ENCODE measurements at regions not wholly inside any gene's neighbourhood (a gene's known extent, or its start where the extent isn't known, plus 50 kb on each side); places are given as distances from the start of the nearest gene placed in this dataset.
"Not testable (repeated sequence)": the region's sequence is repeated elsewhere in the genome, so short reads cannot be mapped to it uniquely, and the experiment has no call there.

DNA sequence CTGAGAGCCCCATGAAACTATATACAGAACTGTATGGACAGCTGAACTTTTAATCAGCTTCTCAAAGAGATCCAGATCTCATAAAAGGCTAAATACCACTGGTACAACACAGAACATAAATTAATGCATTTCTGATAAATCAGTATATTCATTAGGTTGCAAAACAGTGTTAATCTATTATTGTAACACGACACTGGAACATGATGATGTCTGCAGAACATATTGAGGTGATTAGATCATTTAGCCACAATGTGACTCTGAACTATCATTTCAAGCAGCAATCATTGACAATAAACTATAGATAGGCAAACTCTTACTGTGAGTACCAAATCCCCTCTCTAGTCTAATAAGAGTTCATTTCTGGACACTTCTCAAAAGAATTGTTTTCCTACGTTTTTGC, 50.3 kb downstream of the GASK1B start:
- DNase-seq: no peak
- intact Hi-C loops (cut with micrococcal nuclease): no loop called here
- ATAC-seq: no peak

DNA sequence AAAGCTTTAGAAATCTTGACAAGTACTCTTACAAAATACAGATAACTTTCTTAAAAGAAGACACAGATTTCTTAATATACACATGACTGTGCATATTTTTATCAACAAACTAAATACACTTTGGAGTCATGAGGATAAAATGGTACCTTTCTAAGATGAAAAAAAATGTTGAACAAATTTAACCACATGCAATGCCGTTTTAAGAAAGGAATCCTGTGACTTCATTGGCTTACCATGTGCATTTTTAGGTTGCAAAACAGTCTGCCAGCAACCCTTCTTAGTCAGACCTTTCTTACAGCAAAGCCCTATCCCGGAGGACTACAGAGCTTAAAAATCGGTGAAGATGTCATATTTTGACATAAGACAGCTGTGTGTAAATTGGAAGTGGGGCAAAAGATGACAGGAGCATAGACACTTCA, 51.7 kb downstream of the GASK1B start:
- DNase-seq (no peak), ATAC-seq (peak; percentile 88)
- intact Hi-C loops (cut with micrococcal nuclease): no loop called here

DNA sequence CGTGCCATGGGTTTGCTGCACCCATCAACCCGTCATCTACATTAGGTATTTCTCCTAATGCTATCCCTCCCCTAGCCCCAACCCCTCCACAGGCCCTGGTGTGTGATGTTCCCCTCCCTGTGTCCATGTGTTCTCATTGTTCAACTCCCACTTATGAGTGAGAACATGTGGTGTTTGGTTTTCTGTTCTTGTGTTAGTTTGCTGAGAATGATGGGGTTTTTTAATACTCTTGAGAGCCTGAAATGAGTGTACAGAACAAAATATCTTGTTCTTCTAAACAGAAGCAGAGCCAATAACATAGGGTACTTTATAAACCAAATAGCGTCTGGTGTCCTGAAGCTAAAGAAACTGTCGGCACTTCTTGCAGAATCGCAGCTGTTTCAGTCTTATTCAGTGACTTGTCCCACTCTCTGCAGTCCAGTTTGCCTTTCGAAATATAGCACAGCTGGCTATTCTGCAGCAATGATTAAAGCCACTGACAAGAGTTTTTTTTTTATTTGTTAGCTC, 52.1 kb downstream of the GASK1B start:
- ATAC-seq (peak; percentile 94), DNase-seq (peak; percentile 43)
- intact Hi-C loops (cut with micrococcal nuclease): not testable (repeated sequence)

DNA sequence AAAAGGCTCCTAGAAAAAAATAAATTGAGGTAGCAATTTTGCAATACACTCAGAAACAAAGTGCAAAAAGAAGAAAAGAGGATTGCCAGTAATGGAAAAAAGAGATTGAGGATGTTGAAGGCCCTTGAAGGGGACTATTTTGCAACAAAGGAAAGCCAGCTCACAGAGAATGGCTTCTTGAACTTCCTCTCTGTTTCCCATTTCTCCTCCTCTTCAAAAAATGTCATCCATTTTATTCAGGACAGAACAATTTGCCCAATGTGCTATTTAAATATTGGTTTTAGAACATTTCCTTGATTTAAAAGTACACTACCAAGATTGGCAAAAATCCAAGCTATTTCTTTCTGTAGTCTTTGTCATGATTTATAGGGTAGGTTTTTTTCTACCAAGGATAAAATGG, 60.2 kb downstream of the GASK1B start:
- intact Hi-C loops (cut with micrococcal nuclease): no loop called here
- DNase-seq: no peak
- no peak for ATAC-seq

DNA sequence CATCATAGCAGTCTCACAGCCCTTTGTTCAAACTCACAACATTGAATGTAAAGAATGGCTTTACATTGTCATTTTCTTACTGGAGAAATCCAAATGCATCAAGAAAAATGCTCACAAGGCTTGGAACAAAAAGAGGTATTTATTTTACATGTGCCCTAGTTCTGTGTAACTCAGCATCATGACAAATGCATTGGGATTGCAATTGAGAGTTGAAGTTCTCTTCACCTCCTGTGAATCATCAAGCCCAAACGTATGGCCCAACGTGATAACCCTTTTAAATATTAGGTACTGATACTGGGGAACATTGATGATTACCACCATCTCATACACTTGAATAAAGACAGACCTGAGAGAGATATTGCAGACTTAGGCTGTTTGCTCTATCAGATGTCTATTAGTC, 61.6 kb downstream of the GASK1B start:
- ATAC-seq (no peak), DNase-seq (no peak)

DNA sequence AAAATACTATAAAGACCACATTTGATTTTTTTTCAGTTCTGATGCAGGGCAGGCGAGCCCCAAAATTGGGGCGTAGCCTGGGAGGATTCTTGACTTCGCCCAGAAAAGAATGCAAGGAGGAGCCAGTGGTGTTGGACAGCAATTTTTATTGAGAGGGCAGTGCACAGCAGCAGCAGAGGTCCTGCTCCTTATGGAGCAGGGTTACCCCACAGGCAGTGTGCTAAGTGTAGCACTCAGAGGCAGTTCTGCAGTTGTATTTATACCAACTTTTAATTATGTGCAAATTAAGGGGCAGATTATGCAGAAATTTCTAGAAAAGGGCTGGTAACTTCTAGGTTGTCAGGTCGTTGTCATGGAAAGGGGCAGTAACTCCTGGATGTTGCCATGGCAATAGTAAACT, 69.9 kb downstream of the GASK1B start:
- DNase-seq (no peak), ATAC-seq (no peak)
- intact Hi-C loops (cut with micrococcal nuclease): no loop called here

More for the DNA sequence above, 61.6 kb downstream of the GASK1B start:
- intact Hi-C loops (cut with micrococcal nuclease): no loop called here

DNA sequence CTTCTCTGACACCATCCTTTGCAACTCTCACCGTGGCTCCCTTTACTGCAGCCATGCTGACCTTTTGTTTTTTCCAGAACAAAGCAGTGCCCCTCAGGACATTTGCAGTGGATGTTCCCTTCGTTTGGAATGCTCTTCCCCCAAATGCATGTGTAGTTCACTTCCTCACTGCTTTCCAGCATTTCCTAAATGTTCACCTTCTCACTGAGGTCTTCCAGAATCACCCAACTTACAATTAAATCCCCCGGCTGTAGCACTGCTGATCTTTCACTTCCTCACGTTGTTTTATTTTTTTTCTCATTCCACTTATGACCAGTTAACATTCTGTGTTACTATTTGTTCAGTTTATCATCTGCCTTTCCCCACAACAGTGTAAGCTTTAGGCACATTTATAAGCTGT, 73.1 kb downstream of the GASK1B start:
- ATAC-seq (no peak), DNase-seq (no peak)
- intact Hi-C loops (cut with micrococcal nuclease): no loop called here

DNA sequence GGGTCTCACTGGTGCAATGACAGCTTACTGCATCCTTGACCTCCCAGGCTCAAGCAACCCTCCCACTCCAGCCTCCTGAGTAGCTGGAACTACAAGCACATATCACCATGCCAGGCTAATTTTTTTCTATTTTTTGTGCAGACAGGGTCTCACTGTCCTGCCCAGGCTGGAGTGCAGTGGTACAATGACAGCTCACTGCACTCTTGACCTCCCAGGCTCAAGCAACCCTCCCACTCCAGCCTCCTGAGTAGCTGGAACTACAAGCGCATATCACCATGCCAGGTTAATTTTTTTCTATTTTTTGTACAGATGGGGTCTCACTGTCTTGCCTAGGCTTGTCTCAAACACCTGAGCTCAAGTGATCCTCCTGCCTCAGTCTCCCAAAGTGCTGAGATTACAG, 74.0 kb downstream of the GASK1B start:
- ATAC-seq (no peak), DNase-seq (no peak)
- intact Hi-C loops (cut with micrococcal nuclease): no loop called here

DNA sequence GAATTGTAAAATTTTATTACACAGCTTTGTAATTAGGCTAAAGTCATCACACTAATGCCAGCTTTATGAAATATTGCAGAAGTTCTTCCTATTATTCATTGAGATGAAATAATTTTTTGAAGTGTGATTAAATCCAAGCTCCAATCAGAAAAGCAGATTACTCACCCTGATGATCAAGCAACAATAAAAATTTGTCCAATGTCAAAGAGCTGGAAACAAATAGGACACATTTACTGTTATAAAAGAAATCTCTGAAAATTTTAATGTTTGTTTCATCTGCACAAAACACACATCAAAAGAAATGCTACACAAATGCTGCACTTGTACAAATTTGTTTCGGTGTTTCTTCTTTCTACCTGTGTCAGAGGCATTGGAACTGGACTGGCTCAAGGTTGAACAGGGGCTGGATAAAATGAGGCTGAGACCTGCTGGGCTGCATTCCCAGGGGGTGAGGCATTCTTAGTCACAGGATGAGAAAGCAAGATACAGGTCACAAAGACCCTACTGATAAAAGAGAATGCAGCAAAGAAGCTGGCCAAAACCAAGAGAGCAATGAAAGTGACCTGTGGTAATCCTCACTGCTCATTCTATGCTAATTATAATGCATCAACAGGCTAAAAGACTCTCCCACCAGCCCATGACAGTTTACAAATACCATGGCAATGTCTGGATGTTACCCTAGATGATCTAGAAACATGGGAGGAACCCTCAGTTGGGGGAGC, 78.3 kb downstream of the GASK1B start:
- DNase-seq (no peak), ATAC-seq (no peak)
- intact Hi-C loops (cut with micrococcal nuclease): no loop called here

DNA sequence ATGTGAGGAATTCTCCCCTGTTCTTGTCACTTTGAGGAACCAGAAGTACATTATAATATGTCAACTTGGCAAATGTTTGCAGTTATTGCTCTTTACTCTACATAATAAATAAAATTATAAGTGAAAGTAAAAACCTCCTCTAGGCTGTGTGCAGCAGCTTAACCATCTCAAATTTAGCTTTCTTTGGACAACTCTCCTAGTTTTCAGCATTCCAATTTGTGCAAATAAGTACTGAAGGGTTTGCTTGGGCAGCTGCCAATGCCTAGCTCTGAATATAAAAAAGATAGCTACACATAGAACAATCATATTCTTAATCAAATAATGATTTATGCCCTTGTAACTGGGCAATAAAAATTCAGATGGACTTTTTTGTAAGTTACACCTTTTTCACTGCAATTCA, 82.5 kb downstream of the GASK1B start:
- intact Hi-C loops (cut with micrococcal nuclease): no loop called here
- DNase-seq (no peak), ATAC-seq (peak; percentile 45)

DNA sequence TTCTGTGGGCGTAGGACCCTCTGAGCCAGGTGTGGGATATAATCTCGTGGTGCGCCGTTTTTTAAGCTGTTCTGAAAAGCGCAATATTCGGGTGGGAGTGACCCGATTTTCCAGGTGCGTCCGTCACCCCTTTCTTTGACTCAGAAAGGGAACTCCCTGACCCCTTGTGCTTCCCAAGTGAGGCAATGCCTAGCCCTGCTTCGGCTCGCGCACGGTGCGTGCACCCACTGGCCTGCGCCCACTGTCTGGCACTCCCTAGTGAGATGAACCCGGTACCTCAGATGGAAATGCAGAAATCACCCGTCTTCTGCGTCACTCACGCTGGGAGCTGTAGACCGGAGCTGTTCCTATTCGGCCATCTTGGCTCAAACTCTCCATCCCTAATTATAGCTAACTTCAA, 82.9 kb downstream of the GASK1B start:
- DNase-seq; ATAC-seq; intact Hi-C loops (cut with micrococcal nuclease): not testable (repeated sequence)

DNA sequence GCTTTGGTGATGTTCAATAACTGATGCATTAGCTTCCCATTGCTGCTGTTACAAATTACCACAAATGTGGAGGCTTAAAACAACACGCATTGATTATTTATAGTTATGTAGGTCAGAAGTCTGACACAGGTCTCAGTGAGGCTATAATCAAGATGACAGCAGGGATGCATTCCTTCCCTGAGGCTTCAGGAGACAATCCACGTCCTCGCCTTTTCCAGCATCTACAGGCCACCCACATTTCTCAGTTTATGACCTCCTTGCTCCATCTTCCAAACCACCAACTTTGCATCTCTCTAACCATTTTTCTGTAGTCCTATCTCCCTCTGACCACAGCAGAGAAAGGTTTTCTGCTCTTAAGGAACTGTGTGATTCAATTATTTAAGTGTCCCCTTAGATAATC, 92.5 kb downstream of the GASK1B start:
- intact Hi-C loops (cut with micrococcal nuclease): no loop called here
- ATAC-seq: no peak
- DNase-seq: no peak

DNA sequence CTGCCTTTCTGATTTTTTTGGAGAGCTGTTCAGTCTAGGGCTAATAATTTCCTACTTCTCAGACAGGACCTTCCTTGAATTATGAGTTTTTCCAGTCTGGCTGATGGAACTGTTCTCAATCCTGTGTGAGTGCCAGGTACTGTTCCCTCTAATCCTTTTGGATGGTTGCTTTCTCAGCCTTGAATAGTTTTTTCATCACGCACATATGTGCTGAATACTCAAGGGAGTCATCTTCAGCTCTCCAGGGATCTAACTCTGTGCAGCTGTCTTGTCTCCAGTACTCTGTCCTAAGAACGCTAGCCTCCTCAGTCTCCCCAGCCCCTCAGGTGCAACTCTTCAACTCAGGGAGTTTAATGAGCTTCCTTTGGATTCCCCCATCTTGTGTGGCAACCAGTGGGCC, 93.2 kb downstream of the GASK1B start:
- ATAC-seq (peak; percentile 97), DNase-seq (no peak)
- intact Hi-C loops (cut with micrococcal nuclease): no loop called here

DNA sequence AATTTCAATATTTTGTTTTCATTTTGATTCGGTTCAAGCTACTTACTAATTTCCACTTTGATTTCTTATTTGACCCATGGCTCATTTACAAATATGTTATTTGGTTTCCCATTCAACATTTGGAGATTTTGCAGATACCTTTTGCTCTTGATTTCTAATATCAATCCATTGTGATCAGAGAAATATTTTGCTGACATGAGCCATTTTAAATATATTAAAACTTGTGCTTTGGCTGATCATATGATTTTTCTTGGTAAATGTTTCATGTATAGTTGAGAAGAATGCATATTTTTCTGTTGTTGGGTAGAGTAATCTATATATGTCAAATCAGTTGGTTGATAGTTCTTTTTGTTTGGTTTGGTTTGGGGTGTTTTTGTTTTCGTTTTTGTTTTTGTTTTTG, 95.0 kb downstream of the GASK1B start:
- ATAC-seq (no peak), DNase-seq (no peak)
- intact Hi-C loops (cut with micrococcal nuclease): no loop called here

DNA sequence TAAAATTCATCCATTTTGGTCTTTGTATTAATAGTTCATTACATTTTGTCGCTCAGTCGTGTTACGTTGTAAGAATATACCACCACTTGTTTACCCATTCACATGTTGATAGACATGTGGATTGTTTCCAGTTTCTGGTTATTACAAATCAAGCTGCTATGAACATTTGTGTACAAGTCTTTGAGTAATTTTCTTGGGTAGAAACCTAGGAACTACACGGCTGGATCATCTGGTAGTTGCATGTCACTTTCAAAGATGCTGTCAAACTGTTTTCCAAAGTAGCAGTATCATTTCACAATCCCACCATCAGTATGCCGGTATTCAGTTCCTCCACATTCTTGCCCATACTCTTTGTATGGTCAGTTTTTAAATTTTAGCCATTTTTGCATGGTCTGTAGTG, 98.0 kb downstream of the GASK1B start:
- DNase-seq (no peak), ATAC-seq (no peak)
- intact Hi-C loops (cut with micrococcal nuclease): no loop called here

DNA sequence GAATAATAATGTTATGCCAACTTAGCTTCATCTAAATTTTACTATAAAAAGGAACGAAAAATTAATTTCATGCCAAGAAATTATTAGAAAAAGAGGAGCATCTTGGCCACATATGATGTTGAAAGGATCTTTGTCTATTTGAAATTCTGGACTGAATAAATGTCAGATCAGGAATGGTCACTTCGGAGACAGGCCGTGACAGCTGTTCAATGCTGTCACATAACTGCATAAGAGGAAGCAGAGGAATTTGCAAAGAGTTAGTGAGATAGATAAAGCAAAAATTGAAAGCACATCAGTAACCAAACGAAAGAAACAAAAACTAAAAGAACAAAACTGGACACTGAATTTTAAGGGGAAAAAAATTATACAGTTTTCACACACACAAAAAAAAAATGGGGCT, 100.9 kb downstream of the GASK1B start:
- ATAC-seq (no peak), DNase-seq (no peak)
- intact Hi-C loops (cut with micrococcal nuclease): no loop called here

DNA sequence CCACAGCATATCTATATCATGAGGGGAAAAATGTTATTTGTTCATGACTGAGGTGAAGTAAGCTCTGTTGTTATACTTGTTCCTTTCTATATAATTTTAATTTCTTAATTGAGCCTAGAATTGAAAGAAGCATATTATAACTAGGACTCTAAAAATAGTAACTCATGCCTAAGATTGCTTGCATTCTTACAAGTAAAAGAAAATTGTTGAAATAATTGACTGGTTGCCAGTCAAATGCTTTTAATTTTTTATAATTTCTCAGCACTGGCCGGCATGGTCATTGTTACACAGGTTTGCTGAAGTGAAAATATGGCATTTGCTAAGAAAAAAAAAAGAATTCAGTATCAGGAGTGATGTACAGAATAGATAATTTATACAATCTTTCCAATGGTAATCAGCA, 104.8 kb downstream of the GASK1B start:
- ATAC-seq (no peak), DNase-seq (no peak)
- intact Hi-C loops (cut with micrococcal nuclease): no loop called here

DNA sequence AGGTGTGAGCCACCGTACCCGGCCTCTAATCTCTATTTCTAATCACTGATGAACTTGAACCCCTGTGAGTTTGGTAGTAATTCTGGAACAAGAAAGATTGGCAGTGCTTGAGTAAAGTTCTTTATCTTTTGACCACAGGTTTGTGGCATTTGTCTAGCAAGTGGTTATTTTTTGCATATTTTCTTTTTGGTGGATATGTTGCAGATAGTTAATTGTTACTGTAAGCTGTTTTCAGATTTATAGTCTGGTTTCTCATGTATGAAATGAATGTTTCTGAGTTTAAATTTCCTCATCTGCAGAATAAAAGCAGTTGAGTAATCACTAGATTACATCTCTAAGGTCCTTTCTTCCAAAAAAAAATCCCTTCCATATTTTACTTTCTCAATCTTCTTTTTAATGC, 105.2 kb downstream of the GASK1B start:
- intact Hi-C loops (cut with micrococcal nuclease): no loop called here
- no peak for ATAC-seq

DNA sequence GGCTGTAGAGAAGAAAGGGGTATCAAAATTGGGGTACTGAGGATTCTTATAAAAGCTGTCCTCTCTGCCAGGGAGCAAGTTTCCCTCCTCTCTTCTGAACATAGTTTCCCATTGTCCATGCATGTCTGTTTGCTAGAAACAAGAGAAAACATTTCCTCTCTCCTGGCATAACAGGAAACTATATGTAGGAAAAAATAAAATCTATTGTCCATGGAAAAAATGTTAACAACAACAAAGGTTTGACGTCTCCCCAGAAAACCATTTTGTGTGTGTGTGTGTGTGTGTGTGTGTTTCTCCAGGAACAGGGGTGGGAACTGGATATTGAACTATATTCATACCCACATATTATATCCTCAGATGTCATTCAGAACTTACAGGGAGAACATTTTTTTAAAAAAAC, 107.2 kb downstream of the GASK1B start:
- intact Hi-C loops (cut with micrococcal nuclease): no loop called here
- ATAC-seq: no peak

More for the DNA sequence above, 105.2 kb downstream of the GASK1B start:
- DNase-seq: no peak

DNA sequence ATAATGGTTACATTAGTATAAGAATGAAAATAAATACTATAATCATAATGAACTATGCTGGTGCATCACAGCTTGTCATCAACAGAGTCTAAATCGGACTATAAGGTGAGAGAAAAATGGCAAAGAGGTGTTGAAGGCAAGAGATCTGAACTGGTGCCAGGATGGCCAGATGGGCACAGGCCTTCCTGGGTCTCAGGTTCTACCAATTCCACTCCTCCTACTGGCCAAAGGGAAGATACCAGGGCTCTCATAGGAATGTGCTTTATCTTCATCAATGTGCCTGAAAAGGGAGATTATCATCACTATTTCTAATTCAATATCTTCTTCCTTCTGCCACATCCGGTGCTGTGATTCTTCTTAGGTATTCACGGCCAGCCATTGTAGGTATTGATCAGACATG, 107.6 kb downstream of the GASK1B start:
- no peak for ATAC-seq
- intact Hi-C loops (cut with micrococcal nuclease): no loop called here
- DNase-seq: no peak

More for the DNA sequence above, 107.2 kb downstream of the GASK1B start:
- DNase-seq: no peak

DNA sequence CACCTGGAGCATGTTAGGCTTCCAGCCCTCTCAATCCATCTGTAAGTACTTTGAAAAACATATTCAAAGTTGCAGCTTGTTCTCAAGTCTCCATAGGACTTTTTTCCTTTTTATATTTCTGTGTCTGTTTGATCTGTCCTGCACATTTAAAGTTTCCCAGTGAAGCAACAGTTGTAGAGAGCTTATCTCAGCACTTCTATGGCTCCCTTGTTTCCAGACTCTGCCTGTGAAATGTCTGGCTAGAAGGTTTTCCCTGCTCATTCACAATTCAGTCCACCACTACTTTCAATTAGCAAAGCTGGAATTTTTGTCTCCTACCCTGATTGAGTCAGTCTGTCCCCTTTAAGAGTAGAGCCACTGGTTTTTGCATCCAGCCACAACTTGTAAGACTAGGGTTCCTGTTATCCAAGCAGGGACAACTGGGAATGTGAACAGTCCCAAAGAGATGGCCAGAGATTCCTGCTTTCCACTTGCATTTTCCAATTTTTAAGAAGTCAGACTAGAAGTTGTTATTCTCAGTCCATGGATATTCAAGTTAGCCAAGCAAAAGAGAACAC, 116.1 kb downstream of the GASK1B start:
- peak; percentile 77 for ATAC-seq
- intact Hi-C loops (cut with micrococcal nuclease): no loop called here
- DNase-seq: no peak
